IMR-90 (cell line): ENCODE measurements at regions not wholly inside any gene's neighbourhood (a gene's known extent, or its start where the extent isn't known, plus 50 kb on each side); places are given as distances from the start of the nearest gene placed in this dataset.

Source experiments
- ATAC-seq: fragments of 200-7000 bp; cut with Tn5 transposase; 2 replicates; pipeline ENCODE4 v1.9.1; 2020; ENCODE audit warnings: low read depth, mild to moderate bottlenecking, moderate library complexity
- BruUV-seq: library from RNA; stranded (reverse); fragments of 400-500 nt; replicated peaks from 2 replicates; lab custom pipeline; 2021; lab: Mats Ljungman, UMichigan
- CTCF ChIA-PET: fragments of 300-600 bp; formaldehyde crosslinking; extraction: SDS; loops from one replicate; lab custom pipeline; 2021; ENCODE audit warnings: antibody characterized with exemption; lab: Yijun Ruan, JAX
- POLR2A ChIA-PET: fragments of 300-600 bp; sonication (Branson Sonifier 250); formaldehyde crosslinking; loops from one replicate; lab custom pipeline; 2022; ENCODE audit warnings: antibody characterized with exemption; ENCODE audit not compliant: unreplicated experiment; lab: Charles Lee
- DNase-seq: peaks from one replicate; pipeline ENCODE4 v3.0.0; 2013
- H2AFZ ChIP-seq: replicated peaks from 2 replicates; pipeline ENCODE3; 2013; ENCODE audit warnings: low read length, mild to moderate bottlenecking; ENCODE audit not compliant: poor library complexity
- H2AK5ac ChIP-seq: 2 replicates; pipeline ENCODE4 v1.6.1; 2013; ENCODE audit warnings: low read depth, low read length, inconsistent platforms
- H2AK9ac ChIP-seq: replicated peaks from 2 replicates; pipeline ENCODE3; 2013; ENCODE audit warnings: mild to moderate bottlenecking, low read depth, low read length, moderate library complexity; ENCODE audit not compliant: poor library complexity
- H2BK120ac ChIP-seq: 2 replicates; pipeline ENCODE4 v1.6.1; 2013; ENCODE audit warnings: low read depth, low read length, inconsistent platforms
- H2BK15ac ChIP-seq: 3 replicates; pipeline ENCODE4 v1.6.1; 2013; ENCODE audit warnings: low read depth, low read length, inconsistent platforms
- H2BK20ac ChIP-seq: 2 replicates; pipeline ENCODE4 v1.6.1; 2013; ENCODE audit warnings: low read depth, mild to moderate bottlenecking, inconsistent platforms, low read length, moderate library complexity
- H2BK5ac ChIP-seq: 2 replicates; pipeline ENCODE4 v1.6.1; 2013; ENCODE audit warnings: mild to moderate bottlenecking, low read depth, low read length, inconsistent platforms; ENCODE audit not compliant: poor library complexity, severe bottlenecking
- H3K14ac ChIP-seq: replicated peaks from 2 replicates; pipeline ENCODE4 v1.6.1; 2013; ENCODE audit warnings: low read depth, low read length, inconsistent platforms
- H3K18ac ChIP-seq: 2 replicates; pipeline ENCODE4 v1.6.1; 2013; ENCODE audit warnings: low read depth, low read length, control low read depth
- H3K23ac ChIP-seq: 2 replicates; pipeline ENCODE4 v1.6.1; 2013; ENCODE audit warnings: low read depth, low read length, inconsistent platforms
- H3K27ac ChIP-seq: 2 replicates; pipeline ENCODE4 v1.5.1; 2013; ENCODE audit warnings: mild to moderate bottlenecking, control low read depth, low read length; ENCODE audit not compliant: insufficient read depth
- H3K27me3 ChIP-seq: 2 replicates; pipeline ENCODE4 v1.6.1; 2013; ENCODE audit warnings: low read length; ENCODE audit not compliant: control insufficient read depth, insufficient read depth
- H3K36me3 ChIP-seq: 2 replicates; pipeline ENCODE4 v1.6.1; 2013; ENCODE audit warnings: low read length, mixed read lengths; ENCODE audit not compliant: control insufficient read depth, insufficient read depth
- H3K4ac ChIP-seq: 2 replicates; pipeline ENCODE4 v1.6.1; 2013; ENCODE audit warnings: low read depth, low read length, inconsistent platforms
- H3K4me1 ChIP-seq: 2 replicates; pipeline ENCODE4 v1.6.1; 2013; ENCODE audit warnings: low read length, mixed read lengths; ENCODE audit not compliant: control insufficient read depth, insufficient read depth
- H3K4me2 ChIP-seq: 2 replicates; pipeline ENCODE4 v1.6.1; 2013; ENCODE audit warnings: low read depth, mild to moderate bottlenecking, control low read depth, low read length, moderate library complexity
- H3K4me3 ChIP-seq: 2 replicates; pipeline ENCODE4 v1.5.1; 2013; ENCODE audit warnings: low read depth, mild to moderate bottlenecking, control low read depth, low read length, moderate library complexity; ENCODE audit not compliant: insufficient read depth
- H3K56ac ChIP-seq: 2 replicates; pipeline ENCODE4 v1.6.1; 2013; ENCODE audit warnings: low read length, inconsistent platforms; ENCODE audit not compliant: insufficient read depth; ENCODE audit errors: extremely low read depth
- H3K79me1 ChIP-seq, 2 experiments: 2 replicates each; pipeline ENCODE4 v1.6.1; 2013; ENCODE audit warnings: low read length in 2 of 2, inconsistent platforms in 1 of 2, low read depth in 1 of 2
- H3K9ac ChIP-seq: 2 replicates; pipeline ENCODE4 v1.6.1; 2013; ENCODE audit warnings: low read depth, low read length, control low read depth
- H3K9me1 ChIP-seq: 2 replicates; pipeline ENCODE4 v1.6.1; 2013; ENCODE audit warnings: low read length, inconsistent platforms; ENCODE audit not compliant: insufficient read depth
- H3K9me3 ChIP-seq: 2 replicates; pipeline ENCODE4 v1.6.1; 2013; ENCODE audit warnings: low read length; ENCODE audit not compliant: control insufficient read depth, insufficient read depth
- H4K20me1 ChIP-seq: 2 replicates; pipeline ENCODE4 v1.6.1; 2013; ENCODE audit warnings: low read length, inconsistent platforms; ENCODE audit not compliant: insufficient read depth
- H4K5ac ChIP-seq: 2 replicates; pipeline ENCODE4 v1.6.1; 2013; ENCODE audit warnings: mild to moderate bottlenecking, low read depth, low read length, control low read depth
- H4K8ac ChIP-seq, 2 experiments: 2 replicates each; pipeline ENCODE4 v1.6.1; 2013; ENCODE audit warnings: low read depth in 2 of 2, low read length in 2 of 2, control low read depth in 1 of 2, inconsistent platforms in 1 of 2
- H4K91ac ChIP-seq: 2 replicates; pipeline ENCODE4 v1.6.1; 2013; ENCODE audit warnings: low read depth, low read length, inconsistent platforms; ENCODE audit not compliant: insufficient read depth
- CEBPB ChIP-seq: IDR thresholded peaks from 2 replicates; pipeline ENCODE4 v1.6.1; 2012; ENCODE audit warnings: low read depth, low read length, improper control_type of control experiment
- MAZ ChIP-seq: IDR thresholded peaks from 2 replicates; pipeline ENCODE4 v1.6.1; 2012; ENCODE audit warnings: low read depth, mild to moderate bottlenecking, low read length, improper control_type of control experiment, moderate library complexity, borderline replicate concordance
- WGBS, 2 experiments: methylation state at CpG; one replicate each; pipeline versions ENCODE4 v1.1.5 to v1.1.7; 2013; ENCODE audit warnings: missing lambda C conversion rate in 2 of 2; ENCODE audit not compliant: insufficient read length in 1 of 2; ENCODE audit errors: extremely low coverage in 2 of 2; 5-methylcytosine and 5-hydroxymethylcytosine counted together
- dilution Hi-C: fragments of 300-500 bp; cut with HindIII; formaldehyde crosslinking; loops from one replicate; pipeline ENCODE4 v1.14.3; 2018; ENCODE audit warnings: low sequenced_read_pairs; ENCODE audit not compliant: unreplicated experiment
- in situ Hi-C: fragments of 300-500 bp; cut with MboI; formaldehyde crosslinking; loops from 3 replicates; pipeline ENCODE4 v1.14.3; 2019; ENCODE audit warnings: low sequenced_read_pairs, inconsistent platforms, mixed read lengths
- intact Hi-C: fragments of 100-400 bp; cut with micrococcal nuclease; formaldehyde crosslinking; loops from 2 replicates; pipeline ENCODE4 v1.10.0; 2022

DNA sequence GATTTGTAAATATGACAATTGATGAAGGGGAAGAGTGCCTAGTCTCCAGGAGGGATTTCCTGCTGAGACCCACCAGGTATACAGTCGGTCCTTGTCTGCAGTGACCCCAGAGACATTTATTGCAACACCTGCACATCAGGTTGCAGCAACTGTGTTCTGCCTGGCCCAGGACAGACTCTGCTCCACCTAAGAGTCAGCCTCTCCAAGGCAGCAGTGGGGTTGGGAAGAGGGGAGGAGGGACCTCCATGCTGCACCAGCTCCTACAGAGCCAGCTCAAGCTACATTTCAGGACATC is 120.4 kb upstream of the IRF2BP2 start:
- dilution Hi-C loops: loop anchor here (25.0 kb wide), 1 partner anchor 107 kb away; no protein-coding TSS in a partner anchor
- peaks cover 35% of the 10 kb centered on the region for H3K4me1 ChIP-seq
- H2AFZ ChIP-seq: peak overlapping the region; percentile 4
- H3K23ac ChIP-seq: peak overlapping the region; percentile 39; the same call in 1 of the 2 replicates
- intact Hi-C loops: no loop called here
- CTCF ChIA-PET: no interaction called here
- H3K14ac ChIP-seq: peak overlapping the region; percentile 29
- no peak overlapping the region for H3K9ac ChIP-seq
- no peaks in the 10 kb centered on the region for H3K27me3 ChIP-seq
- WGBS, 2 experiments: no CpG with 5 or more reads among the region's 1 CpG
- in situ Hi-C loops: no loop called here
- no peaks in the 10 kb centered on the region for H3K9me3 ChIP-seq
- H3K36me3 ChIP-seq: no peaks in the 10 kb centered on the region
- H4K8ac ChIP-seq: peak overlapping the region in 1 of 2 experiments; percentile 64; a peak in 2 of 4 replicates
- POLR2A ChIA-PET: no interaction called here
- peak overlapping the region; percentile 2 for H2BK5ac ChIP-seq
- H4K5ac ChIP-seq: peak overlapping the region; percentile 6; the same call in 1 of the 2 replicates
- H2BK20ac ChIP-seq: peak overlapping the region; percentile 81
- H3K4me2 ChIP-seq: no peak overlapping the region
- peak overlapping the region; percentile 73 for H3K4ac ChIP-seq
- 0 out of 2 replicates have a peak overlapping the region, but pooled peaks have one; percentile 2 for H3K18ac ChIP-seq
- peak overlapping the region; percentile 53; the same call in 2 of the 3 replicates for H2BK15ac ChIP-seq
- H2AK9ac ChIP-seq: no peak overlapping the region
- 0 out of 4 replicates have a peak, but pooled peaks cover 0 to 6% of the 10 kb centered on the region in 2 experiments for H3K79me1 ChIP-seq
- DNase-seq: no peak
- H3K4me3 ChIP-seq: no peak overlapping the region
- no peak overlapping the region; the same call in 1 of the 2 replicates for H3K56ac ChIP-seq
- peak overlapping the region; percentile 53 for H4K91ac ChIP-seq
- H2AK5ac ChIP-seq: peak overlapping the region; percentile 68
- H4K20me1 ChIP-seq: no peaks in the 10 kb centered on the region
- BruUV-seq: no TSS peak
- H2BK120ac ChIP-seq: peak overlapping the region; percentile 82
- peaks cover 46% of the 10 kb centered on the region for H3K9me1 ChIP-seq
- ATAC-seq: no peak
- no peak overlapping the region; the same call in 1 of the 2 replicates for H3K27ac ChIP-seq
- TF ChIP-seq MAZ: no peak
- peak; percentile 24; the same call in 1 of the 2 replicates for TF ChIP-seq CEBPB
